Mononuclear cell (primary cell): ENCODE measurements at regions not wholly inside any gene's neighbourhood (a gene's known extent, or its start where the extent isn't known, plus 50 kb on each side); places are given as distances from the start of the nearest gene placed in this dataset.

ENCODE experiments used
- H3K27me3 ChIP-seq: 2 replicates; pipeline ENCODE4 v1.6.0; 2011; ENCODE audit warnings: low read length, control low read depth; ENCODE audit not compliant: insufficient read depth
- H3K4me1 ChIP-seq: 2 replicates; pipeline ENCODE4 v1.5.1; 2011; ENCODE audit warnings: mild to moderate bottlenecking, low read length, control low read depth; ENCODE audit not compliant: insufficient read depth
- H3K4me3 ChIP-seq: 2 replicates; pipeline ENCODE4 v1.5.1; 2011; ENCODE audit warnings: mild to moderate bottlenecking, low read length, moderate library complexity
- H3K9me3 ChIP-seq: 2 replicates; pipeline ENCODE4 v1.5.1; 2011; ENCODE audit warnings: low read depth, mild to moderate bottlenecking, control low read depth, low read length

- no peaks in the 10 kb centered on the region for H3K9me3 ChIP-seq
- H3K4me3 ChIP-seq = no peak overlapping the region
- no peaks in the 10 kb centered on the region for H3K27me3 ChIP-seq
- peaks cover 18% of the 10 kb centered on the region for H3K4me1 ChIP-seq
Measured at GRCh38 chr14:61120576-61120975, 139.5 kb downstream of the SLC38A6 start.

- Histone ChIP-seq H3K4me3 (no peak overlapping the region), H3K4me1 (peaks cover 18% of the 10 kb centered on the region), H3K9me3 (peaks cover 14% of the 10 kb centered on the region), H3K27me3 (no peaks in the 10 kb centered on the region)
Measured at GRCh38 chr14:61119006-61119405, 138.0 kb downstream of the SLC38A6 start.

GRCh38 chr14:61116369-61116768, 135.3 kb downstream of the SLC38A6 start:
- H3K4me1 ChIP-seq = peaks cover 10% of the 10 kb centered on the region
- peaks cover 18% of the 10 kb centered on the region for H3K9me3 ChIP-seq
- no peaks in the 10 kb centered on the region for H3K27me3 ChIP-seq
- H3K4me3 ChIP-seq = no peak overlapping the region

GRCh38 chr14:61113561-61114225, 132.6 kb downstream of the SLC38A6 start:
- Histone ChIP-seq H3K27me3 (no peaks in the 10 kb centered on the region), H3K4me3 (no peak overlapping the region), H3K9me3 (peaks cover 18% of the 10 kb centered on the region), H3K4me1 (no peaks in the 10 kb centered on the region)

- peaks cover 18% of the 10 kb centered on the region for H3K9me3 ChIP-seq
- no peak overlapping the region for H3K4me3 ChIP-seq
- H3K4me1 ChIP-seq = no peaks in the 10 kb centered on the region
Measured at GRCh38 chr14:61112506-61112905, 131.5 kb downstream of the SLC38A6 start.

GRCh38 chr14:61111731-61112130, 130.7 kb downstream of the SLC38A6 start:
- peaks cover 18% of the 10 kb centered on the region for H3K9me3 ChIP-seq
- H3K4me3 ChIP-seq = no peak overlapping the region
- H3K4me1 ChIP-seq = no peaks in the 10 kb centered on the region
- H3K27me3 ChIP-seq = no peaks in the 10 kb centered on the region

More at GRCh38 chr14:61112506-61112905, 131.5 kb downstream of the SLC38A6 start:
- H3K27me3 ChIP-seq = no peaks in the 10 kb centered on the region

- Histone ChIP-seq H3K4me1 (peaks cover 3% of the 10 kb centered on the region), H3K4me3 (no peak overlapping the region), H3K9me3 (peaks cover 18% of the 10 kb centered on the region), H3K27me3 (no peaks in the 10 kb centered on the region)
Measured at GRCh38 chr14:61111209-61111665, 130.2 kb downstream of the SLC38A6 start.

- Histone ChIP-seq H3K4me3 (no peak overlapping the region), H3K27me3 (no peaks in the 10 kb centered on the region), H3K9me3 (peaks cover 18% of the 10 kb centered on the region), H3K4me1 (peaks cover 5% of the 10 kb centered on the region)
Measured at GRCh38 chr14:61110316-61111082, 129.5 kb downstream of the SLC38A6 start.

GRCh38 chr14:61109288-61109687, 128.2 kb downstream of the SLC38A6 start:
- Histone ChIP-seq H3K9me3 (peaks cover 7% of the 10 kb centered on the region), H3K4me1 (peaks cover 12% of the 10 kb centered on the region), H3K4me3 (no peak overlapping the region), H3K27me3 (no peaks in the 10 kb centered on the region)

- Histone ChIP-seq H3K4me1 (peaks cover 19% of the 10 kb centered on the region), H3K27me3 (no peaks in the 10 kb centered on the region), H3K9me3 (peaks cover under 1% of the 10 kb centered on the region), H3K4me3 (no peak overlapping the region)
Measured at GRCh38 chr14:61108496-61109141, 127.6 kb downstream of the SLC38A6 start.

GRCh38 chr14:61107869-61108493, 126.9 kb downstream of the SLC38A6 start:
- H3K4me1 ChIP-seq = peaks cover 25% of the 10 kb centered on the region
- H3K4me3 ChIP-seq = no peak overlapping the region
- H3K27me3 ChIP-seq = no peaks in the 10 kb centered on the region
- no peaks in the 10 kb centered on the region for H3K9me3 ChIP-seq

- Histone ChIP-seq H3K27me3 (no peaks in the 10 kb centered on the region), H3K4me1 (peaks cover 34% of the 10 kb centered on the region), H3K4me3 (no peak overlapping the region), H3K9me3 (no peaks in the 10 kb centered on the region)
Measured at GRCh38 chr14:61106959-61107641, 126.1 kb downstream of the SLC38A6 start.

GRCh38 chr14:61106271-61106958, 125.4 kb downstream of the SLC38A6 start:
- Histone ChIP-seq H3K9me3 (no peaks in the 10 kb centered on the region), H3K4me3 (no peak overlapping the region), H3K4me1 (peaks cover 41% of the 10 kb centered on the region), H3K27me3 (no peaks in the 10 kb centered on the region)

GRCh38 chr14:61104358-61104757, 123.3 kb downstream of the SLC38A6 start:
- Histone ChIP-seq H3K4me3 (no peak overlapping the region), H3K27me3 (no peaks in the 10 kb centered on the region), H3K9me3 (no peaks in the 10 kb centered on the region), H3K4me1 (peaks cover 51% of the 10 kb centered on the region)
